ENCODE measurements at regions not wholly inside any gene's neighbourhood (a gene's known extent, or its start where the extent isn't known, plus 50 kb on each side); places are given as distances from the start of the nearest gene placed in this dataset.
A peak's percentile ranks its signal among the peaks of the same experiment; 100 is the strongest.

DNA sequence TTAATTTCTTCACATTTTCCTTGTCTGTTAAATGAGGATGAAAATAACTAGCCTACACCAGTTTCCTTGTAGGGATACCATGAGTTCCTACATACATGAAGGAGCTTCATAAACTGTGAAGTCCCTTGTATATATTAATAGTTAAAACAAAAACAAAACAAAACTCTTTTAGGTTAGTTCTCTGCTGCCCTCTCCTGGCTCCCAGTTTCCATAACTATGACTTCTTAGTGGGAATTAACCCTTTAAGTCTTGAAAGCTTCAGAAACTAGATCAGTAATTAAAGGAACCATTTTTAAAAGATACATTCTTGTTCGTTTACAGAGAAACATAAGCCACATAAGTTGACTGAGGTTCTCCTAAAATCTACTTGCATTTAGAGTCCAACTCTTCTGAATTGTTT is 500.0 kb upstream of the C9orf72 start:
- DNase-seq: no peak
- no peak overlapping the region for H2BK15ac ChIP-seq (ENCODE audit: low read depth, low read length)
- no peak overlapping the region for H2BK20ac ChIP-seq (ENCODE audit: low read depth, low read length, poor library complexity, severe bottlenecking)
- Mint-ChIP-seq H3K36me3 (ENCODE audit: insufficient read depth in 1 of 3, low read depth in 3 of 3) (no peaks in the 10 kb centered on the region), H3K27ac (no peak overlapping the region), H3K4me1 (no peaks in the 10 kb centered on the region), H3K4me3 (no peak overlapping the region), H3K27me3 (ENCODE audit: low read depth) (no peaks in the 10 kb centered on the region), H3K9me3 (no peaks in the 10 kb centered on the region)
- H3K14ac ChIP-seq (ENCODE audit: insufficient read depth, low read length): no peak overlapping the region
- H4K91ac ChIP-seq (ENCODE audit: insufficient read length, low read depth, low read length): no peak overlapping the region
- H3K27me3 ChIP-seq (ENCODE audit: insufficient read depth, low read length): no peaks in the 10 kb centered on the region
- H4K5ac ChIP-seq (ENCODE audit: insufficient read length, low read depth, low read length): no peak overlapping the region
- H2BK5ac ChIP-seq (ENCODE audit: insufficient read length, low read length): no peak overlapping the region
- no peak overlapping the region for H2AFZ ChIP-seq (ENCODE audit: low read length)
- H3K4me1 ChIP-seq (ENCODE audit: insufficient read depth, low read length): no peaks in the 10 kb centered on the region
- no peaks in the 10 kb centered on the region for H3K9me3 ChIP-seq (ENCODE audit: control insufficient read depth, low read depth, low read length)
- H3K56ac ChIP-seq (ENCODE audit: insufficient read length, low read depth, low read length): no peak overlapping the region
- H2AK5ac ChIP-seq (ENCODE audit: insufficient read length, low read length): no peak overlapping the region
- no CpG with 5 or more reads among the region's 1 CpG for WGBS (ENCODE audit: extremely low coverage, insufficient read length, low lambda C conversion rate)
- H3K79me1 ChIP-seq (ENCODE audit: insufficient read depth, low read depth, low read length, poor library complexity, severe bottlenecking): no peaks in the 10 kb centered on the region
- no peak overlapping the region for H2BK120ac ChIP-seq (ENCODE audit: low read depth, low read length, poor library complexity, severe bottlenecking)
- no peaks in the 10 kb centered on the region for H3K79me2 ChIP-seq (ENCODE audit: insufficient read depth, low read length)
- no peaks in the 10 kb centered on the region for H3K23me2 ChIP-seq (ENCODE audit: insufficient read length, low read depth, low read length, poor library complexity, severe bottlenecking)
- peak; percentile 85 for TF ChIP-seq CTCF (conservative IDR thresholded peaks at IDR 0.05)
- H3K23ac ChIP-seq (ENCODE audit: insufficient read length, low read depth, low read length): no peak overlapping the region
- no peak overlapping the region for H2BK12ac ChIP-seq (ENCODE audit: insufficient read length, low read depth, low read length)
- H4K8ac ChIP-seq (replicated peaks; ENCODE audit: insufficient read length, low read depth, low read length): no peak overlapping the region
- no peak overlapping the region for H3T11ph ChIP-seq (ENCODE audit: low read length)
- H3K4ac ChIP-seq (ENCODE audit: low read depth, low read length): no peak overlapping the region
- no peak overlapping the region for H3K4me2 ChIP-seq (ENCODE audit: insufficient read depth, insufficient read length, low read length)
- H3K18ac ChIP-seq (ENCODE audit: insufficient read length, low read depth, low read length): no peak overlapping the region
- H3K27ac ChIP-seq (ENCODE audit: insufficient read length, low read depth, low read length): no peak overlapping the region
- no peaks in the 10 kb centered on the region for H4K20me1 ChIP-seq (ENCODE audit: control insufficient read depth, insufficient read depth, insufficient read length)
- no peak overlapping the region for H3K9ac ChIP-seq (ENCODE audit: extremely low read depth, insufficient read length, low read length)

Measured in H9 (cell line).